ENCODE measurements at regions not wholly inside any gene's neighbourhood (a gene's known extent, or its start where the extent isn't known, plus 50 kb on each side); places are given as distances from the start of the nearest gene placed in this dataset.
"Not testable (repeated sequence)": the region's sequence is repeated elsewhere in the genome, so short reads cannot be mapped to it uniquely, and the experiment has no call there.

DNA sequence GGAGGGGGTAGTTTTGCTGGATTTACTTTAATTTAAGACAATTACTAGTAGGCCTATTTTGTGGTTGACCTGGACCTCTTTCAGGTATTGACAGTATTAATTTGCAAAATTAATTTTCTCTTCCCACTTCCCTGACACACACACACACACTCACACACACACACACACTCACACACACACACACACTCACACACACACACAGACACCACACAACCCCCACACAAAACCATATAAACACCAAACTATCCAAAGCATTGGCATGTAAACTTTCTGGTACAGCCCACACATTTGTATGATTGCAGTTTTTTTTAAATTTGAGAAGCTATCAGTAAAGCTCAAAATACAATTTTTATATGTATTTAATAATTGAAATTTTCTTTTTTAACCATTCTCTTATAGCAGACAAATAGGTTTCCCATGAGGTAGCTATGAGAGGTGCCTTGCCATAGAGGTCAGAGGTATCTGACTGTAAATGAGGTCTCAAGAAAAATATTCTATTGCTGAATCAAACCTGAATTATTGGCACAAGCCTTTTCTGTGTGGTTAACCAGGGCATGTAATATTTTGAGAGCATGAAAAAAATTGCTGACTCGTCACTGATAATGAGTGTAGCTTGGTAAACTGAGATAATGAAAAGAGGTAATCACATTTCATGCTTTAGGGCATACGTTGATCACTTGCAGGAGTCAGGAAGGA is 306.5 kb downstream of the GATA3 start:
- H3K36me3 ChIP-seq = no peaks in the 10 kb centered on the region
- peaks cover 17% of the 10 kb centered on the region for H3K4me1 ChIP-seq (ENCODE audit: low read depth)
- DNase-seq (ENCODE audit: low read depth in 1 of 2, low spot score in 1 of 2) = peak in 1 of 2 donors; percentile 27
- no peak overlapping the region for H3K27ac ChIP-seq
- no peaks in the 10 kb centered on the region for H3K27me3 ChIP-seq
- TF ChIP-seq, protein P1, sequence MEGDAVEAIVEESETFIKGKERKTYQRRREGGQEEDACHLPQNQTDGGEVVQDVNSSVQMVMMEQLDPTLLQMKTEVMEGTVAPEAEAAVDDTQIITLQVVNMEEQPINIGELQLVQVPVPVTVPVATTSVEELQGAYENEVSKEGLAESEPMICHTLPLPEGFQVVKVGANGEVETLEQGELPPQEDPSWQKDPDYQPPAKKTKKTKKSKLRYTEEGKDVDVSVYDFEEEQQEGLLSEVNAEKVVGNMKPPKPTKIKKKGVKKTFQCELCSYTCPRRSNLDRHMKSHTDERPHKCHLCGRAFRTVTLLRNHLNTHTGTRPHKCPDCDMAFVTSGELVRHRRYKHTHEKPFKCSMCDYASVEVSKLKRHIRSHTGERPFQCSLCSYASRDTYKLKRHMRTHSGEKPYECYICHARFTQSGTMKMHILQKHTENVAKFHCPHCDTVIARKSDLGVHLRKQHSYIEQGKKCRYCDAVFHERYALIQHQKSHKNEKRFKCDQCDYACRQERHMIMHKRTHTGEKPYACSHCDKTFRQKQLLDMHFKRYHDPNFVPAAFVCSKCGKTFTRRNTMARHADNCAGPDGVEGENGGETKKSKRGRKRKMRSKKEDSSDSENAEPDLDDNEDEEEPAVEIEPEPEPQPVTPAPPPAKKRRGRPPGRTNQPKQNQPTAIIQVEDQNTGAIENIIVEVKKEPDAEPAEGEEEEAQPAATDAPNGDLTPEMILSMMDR (IDR thresholded peaks at IDR 0.05; ENCODE audit: low read depth, low read length) = no peak
- H3K9me3 ChIP-seq (ENCODE audit: low read depth) = no peaks in the 10 kb centered on the region
- H3K4me3 ChIP-seq = no peak overlapping the region

DNA sequence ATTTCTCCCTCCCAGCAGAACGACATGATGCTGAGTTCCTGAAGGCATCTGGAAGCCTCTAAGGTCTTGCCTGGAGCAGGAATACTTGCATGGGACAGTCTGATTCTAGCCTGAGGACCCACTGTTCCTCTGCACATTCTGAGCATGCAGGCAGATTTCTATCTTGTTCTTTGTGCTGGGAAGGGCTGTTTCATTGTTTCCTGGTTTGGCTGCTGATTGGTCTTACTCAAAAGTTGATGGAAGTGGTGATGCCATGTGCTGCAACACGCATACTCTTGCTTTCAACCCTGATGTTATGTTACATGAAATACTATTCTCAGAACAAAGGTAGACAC is 307.0 kb downstream of the GATA3 start:
- H3K36me3 ChIP-seq = no peaks in the 10 kb centered on the region
- DNase-seq (ENCODE audit: low read depth in 1 of 2, low spot score in 1 of 2) = no peak
- no peaks in the 10 kb centered on the region for H3K27me3 ChIP-seq
- H3K9me3 ChIP-seq (ENCODE audit: low read depth) = no peaks in the 10 kb centered on the region
- peaks cover 12% of the 10 kb centered on the region for H3K4me1 ChIP-seq (ENCODE audit: low read depth)
- no peak overlapping the region for H3K4me3 ChIP-seq
- no peak overlapping the region for H3K27ac ChIP-seq
- TF ChIP-seq, protein P1 (IDR thresholded peaks at IDR 0.05; ENCODE audit: low read depth, low read length) = no peak

DNA sequence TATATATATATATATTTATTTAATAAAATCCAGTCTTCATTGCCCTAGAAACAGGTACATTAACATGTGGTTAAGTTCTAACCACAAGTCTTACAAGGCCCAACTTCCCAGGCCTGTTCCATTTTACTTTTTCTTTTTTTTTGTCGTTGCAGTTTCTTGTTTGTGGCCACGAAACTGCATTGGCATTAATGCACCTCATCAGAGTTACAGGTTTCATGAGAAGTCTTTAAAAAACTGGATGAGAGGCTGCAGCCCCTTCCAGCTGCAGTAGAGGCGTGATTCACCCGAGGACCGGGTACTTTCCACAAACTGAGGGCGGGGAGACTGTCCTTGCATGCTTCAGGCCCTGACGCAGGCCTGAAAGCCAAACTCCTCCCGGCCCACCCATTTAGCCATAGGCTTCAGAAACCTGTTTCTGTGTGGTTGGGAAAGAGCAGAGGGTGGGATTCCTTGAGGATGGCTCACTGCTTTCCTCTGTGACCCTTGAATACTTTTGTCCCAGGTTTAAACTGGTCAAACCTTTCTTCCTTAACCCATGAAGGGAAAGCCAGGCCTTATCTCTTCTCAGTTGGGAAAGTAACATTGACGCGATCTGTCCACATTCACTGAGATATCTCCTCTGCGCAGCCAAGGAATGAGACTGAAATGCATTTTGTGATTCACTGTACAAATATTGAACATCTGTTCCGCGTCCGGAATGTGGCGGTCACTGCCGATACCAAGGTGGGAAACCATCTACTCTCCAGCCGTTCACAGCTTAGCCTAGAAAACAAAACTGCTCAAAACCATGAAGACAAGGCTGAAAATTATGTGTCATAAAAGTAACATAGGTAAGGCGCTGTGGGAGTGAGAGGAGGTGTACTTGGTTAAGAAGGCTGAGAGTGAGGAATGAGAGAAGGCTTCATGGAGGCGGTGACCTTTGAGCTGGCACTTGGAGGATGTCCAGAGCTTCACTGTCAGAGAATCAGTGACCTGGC is 311.7 kb downstream of the GATA3 start:
- Histone ChIP-seq H3K4me3 (no peak overlapping the region), H3K27ac (no peak overlapping the region), H3K27me3 (no peaks in the 10 kb centered on the region), H3K4me1 (ENCODE audit: low read depth) (no peaks in the 10 kb centered on the region), H3K36me3 (no peaks in the 10 kb centered on the region), H3K9me3 (ENCODE audit: low read depth) (no peaks in the 10 kb centered on the region)
- peak in 1 of 2 donors; percentile 96 for DNase-seq (ENCODE audit: low read depth in 1 of 2, low spot score in 1 of 2)
- TF ChIP-seq, protein P1 (IDR thresholded peaks at IDR 0.05; ENCODE audit: low read depth, low read length) = no peak

DNA sequence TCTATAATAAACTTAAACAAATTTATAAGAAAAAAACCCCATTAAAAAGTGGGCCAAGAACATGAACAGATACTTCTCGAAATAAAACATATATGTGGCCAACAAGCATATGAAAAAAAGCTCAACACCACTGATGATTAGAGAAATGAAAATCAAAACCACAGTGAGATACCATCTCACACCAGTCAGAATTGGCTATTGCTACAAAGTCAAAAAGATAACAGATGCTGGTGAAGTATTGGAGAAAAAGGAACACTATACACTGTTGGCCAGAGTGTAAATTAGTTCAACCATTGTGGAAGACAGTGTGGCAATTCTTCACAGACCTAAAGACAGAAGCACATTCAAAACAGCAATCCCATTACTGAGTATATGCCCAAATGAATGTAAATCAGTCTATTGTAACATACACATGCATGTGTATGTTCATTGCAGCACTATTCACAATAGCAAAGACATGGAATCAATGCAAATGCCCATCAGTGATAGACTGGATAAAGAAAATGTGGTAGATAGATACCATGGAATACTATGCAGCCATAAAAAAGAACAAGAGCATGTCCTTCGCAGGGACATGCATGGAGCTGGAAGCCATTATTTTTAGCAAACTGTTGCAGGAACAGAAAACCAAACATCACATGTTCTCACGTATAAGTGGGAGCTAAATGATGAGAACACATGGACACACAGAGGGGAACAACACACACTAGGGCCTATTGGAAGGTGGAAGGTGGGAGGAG is 313.4 kb downstream of the GATA3 start:
- not testable (repeated sequence) for H3K9me3 ChIP-seq (ENCODE audit: low read depth); DNase-seq (ENCODE audit: low read depth in 1 of 2, low spot score in 1 of 2); H3K4me1 ChIP-seq (ENCODE audit: low read depth); H3K4me3 ChIP-seq; H3K27ac ChIP-seq; H3K36me3 ChIP-seq; H3K27me3 ChIP-seq

DNA sequence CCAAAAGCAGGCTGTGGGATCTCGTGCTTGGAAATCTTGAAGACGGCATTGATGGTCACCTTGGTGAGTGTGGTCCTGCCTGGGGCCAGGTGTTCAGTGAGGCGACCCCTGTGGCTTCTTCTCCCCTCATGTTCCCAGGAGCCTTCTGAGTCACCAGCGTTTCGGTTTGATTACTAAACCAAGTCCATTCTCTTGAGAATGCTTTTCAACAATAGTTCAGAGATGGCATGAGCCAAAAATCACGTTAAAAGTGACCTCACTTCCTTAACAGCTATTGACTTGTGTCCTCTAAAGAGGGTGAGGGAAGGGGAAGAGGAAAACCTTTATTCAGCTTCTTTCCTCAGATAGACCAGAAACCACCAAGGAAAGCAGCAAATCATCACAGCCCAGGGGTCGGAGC is 315.2 kb downstream of the GATA3 start:
- TF ChIP-seq, protein P1 (IDR thresholded peaks at IDR 0.05; ENCODE audit: low read depth, low read length) = no peak
- peak in 1 of 2 donors; percentile 61 for DNase-seq (ENCODE audit: low read depth in 1 of 2, low spot score in 1 of 2)
- Histone ChIP-seq H3K9me3 (ENCODE audit: low read depth) (no peaks in the 10 kb centered on the region), H3K27ac (no peak overlapping the region), H3K36me3 (no peaks in the 10 kb centered on the region), H3K27me3 (no peaks in the 10 kb centered on the region), H3K4me3 (no peak overlapping the region), H3K4me1 (ENCODE audit: low read depth) (no peaks in the 10 kb centered on the region)
